C1 segment of cervical spinal cord (tissue), 14 donors: ENCODE measurements at regions not wholly inside any gene's neighbourhood (a gene's known extent, or its start where the extent isn't known, plus 50 kb on each side); places are given as distances from the start of the nearest gene placed in this dataset.

Experiments used
- DNase-seq, 14 donors: peaks; one replicate each; lab custom pipeline; 2025; lab: John Stamatoyannopoulos, UW

DNA sequence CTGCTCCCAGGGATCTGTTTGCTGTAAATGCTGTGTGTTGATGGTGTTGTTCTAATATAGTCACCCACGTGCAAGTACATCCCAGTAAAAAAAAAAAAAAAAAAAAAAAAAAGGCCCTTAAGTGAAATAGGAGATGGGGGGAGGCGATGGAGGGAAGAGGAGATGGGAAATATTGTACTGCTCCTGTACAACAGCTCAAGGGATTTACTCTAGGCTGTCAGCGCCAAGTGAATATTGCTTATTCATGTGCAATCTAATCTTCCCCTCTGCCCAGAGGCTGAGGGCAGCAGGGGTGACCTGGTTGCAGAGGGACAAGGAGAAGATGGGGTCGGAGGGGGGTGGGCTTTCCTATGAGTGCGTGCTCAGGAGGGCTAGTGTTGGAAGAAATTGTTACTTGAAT, 206.2 kb upstream of the CADM1 start:
- no peak for DNase-seq

DNA sequence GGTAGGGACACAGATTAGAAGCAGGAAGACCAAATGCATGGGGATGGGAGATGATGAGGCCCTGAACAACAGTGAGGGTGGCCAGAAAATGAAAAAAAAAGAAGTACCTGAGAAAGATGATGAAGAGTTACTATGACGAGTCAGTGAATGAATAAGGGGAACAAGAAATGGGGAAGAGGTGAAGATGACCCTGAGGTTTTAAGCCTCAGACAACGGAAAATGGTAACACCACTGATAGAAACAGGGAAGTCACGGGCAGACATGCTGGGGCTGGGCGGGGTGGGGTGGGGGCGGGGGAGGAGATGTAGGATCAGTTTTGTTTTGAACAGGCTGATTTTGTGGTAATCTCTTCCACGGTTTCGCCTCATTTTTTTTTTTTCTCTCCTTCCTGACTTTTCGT, 205.1 kb upstream of the CADM1 start:
- peak in 1 of 14 donors; percentile 28 for DNase-seq

DNA sequence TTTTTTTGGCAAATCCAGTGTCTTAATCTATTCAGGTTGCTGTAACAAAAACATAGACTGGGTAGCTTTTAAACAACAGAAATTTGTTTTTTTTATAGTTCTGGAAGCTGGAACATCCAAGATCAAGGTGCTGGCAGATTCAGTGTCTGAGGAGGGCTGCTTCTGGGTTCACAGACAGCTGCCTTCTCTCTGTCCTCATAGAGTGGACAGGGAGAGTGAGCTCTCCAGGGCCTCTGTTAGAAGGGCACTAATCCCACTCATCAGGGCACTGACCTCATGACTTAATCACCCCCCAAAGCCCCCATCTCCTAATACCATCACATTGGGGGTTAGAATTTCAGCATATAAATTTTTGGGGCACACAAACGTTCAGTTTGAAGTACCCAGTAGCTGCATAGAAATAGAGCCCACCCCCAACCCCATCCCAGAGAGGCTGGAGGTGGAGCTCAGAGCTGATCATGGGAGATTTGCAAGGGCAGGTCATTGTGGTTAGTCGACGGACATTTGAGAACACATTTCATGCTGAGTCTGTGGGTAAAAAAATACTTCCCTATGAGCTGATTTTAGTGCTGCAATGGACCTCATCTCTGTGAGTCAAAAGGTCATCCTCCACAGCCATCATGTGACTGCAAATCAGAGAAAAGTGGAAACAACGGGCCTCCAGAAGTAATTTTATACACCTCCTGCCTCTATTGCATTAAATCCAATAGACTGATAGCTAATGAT, 203.1 kb upstream of the CADM1 start:
- DNase-seq = no peak

DNA sequence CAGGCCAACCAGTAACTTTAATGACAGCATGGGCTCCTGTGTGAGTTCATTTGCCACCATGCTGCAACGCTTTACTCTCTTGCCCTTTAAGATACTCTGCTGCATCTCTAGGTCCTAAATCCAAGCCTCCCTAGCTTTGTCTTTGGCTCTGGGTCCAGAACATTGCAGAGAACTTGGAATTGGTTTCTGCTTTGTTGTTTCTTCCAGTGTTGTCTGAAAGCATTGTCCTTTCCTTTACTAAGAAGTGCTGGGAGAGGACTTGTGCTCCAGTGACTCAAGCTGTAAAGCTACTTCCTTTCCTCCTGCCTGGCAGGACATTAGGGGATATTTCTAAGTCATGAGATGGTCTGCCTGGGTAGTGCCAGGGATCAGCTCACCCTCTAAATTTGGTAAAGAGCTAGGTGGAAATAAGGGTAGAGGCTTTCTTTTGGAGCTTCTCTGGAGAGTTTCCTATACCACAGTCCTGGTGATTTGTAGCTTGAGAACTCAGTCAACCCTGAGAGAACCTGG, 202.5 kb upstream of the CADM1 start:
- DNase-seq = no peak

DNA sequence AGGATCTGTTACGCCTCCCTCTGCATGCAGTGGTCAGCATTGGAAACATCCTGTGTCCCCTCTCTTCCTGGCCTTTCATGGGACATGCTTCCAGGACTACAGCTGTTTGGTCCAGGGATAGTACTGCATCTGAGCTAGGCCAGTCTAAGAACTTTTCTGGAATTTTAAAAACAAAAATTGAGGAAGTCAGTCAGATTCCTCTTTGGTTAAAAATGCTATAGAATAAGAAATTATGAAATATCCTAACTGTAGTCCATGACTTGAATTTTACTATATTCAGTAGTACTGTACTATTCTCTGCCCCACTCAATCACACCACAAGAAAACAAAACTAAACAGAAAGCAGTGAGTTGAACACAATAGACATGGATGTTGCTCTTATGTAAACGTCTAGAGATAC, 201.0 kb upstream of the CADM1 start:
- DNase-seq = no peak

DNA sequence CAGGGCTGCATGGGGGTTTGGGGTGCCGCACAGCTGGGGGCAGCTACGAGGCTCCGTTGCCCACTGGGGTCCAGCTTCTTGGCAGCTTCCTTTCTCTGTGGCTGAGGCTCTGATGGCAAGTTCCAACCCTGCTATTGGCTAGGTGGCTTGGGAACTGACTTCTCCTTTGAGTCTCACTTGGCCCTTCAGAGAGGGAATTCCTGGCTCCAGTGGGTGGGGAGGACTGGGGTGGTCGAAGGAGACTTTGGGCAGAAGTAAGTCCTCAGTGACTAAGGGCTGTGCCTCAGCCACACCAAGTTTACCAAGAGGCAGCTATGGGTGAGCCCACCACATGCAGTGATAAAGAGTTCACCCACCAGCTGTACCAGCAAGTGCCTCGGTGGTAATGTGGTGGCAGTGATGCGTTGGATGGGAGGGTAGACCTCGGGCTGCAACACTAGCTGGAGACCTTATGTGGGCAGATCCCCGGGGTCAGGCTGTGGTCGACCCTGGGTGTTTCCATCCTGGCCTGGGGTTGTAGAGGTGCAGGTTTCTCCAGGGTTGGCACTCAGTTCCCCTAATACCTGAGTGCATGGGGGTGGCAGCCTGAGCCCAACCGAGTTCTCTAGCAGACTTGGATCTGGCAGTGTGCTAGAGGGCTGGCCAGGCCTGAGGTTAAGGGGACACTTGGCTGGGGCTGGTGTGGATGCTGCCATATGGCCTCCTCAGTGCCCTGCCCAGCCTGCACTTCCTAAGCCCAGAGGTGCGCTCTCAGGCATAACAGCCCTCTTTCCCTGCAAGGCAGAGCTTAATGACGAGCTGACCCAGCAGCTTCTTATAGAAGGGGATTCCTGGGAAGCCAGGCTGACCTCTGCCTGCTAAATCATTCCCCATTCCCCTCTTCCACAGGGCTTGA, 197.0 kb upstream of the CADM1 start:
- peak in 1 of 14 donors; percentile 85 for DNase-seq

DNA sequence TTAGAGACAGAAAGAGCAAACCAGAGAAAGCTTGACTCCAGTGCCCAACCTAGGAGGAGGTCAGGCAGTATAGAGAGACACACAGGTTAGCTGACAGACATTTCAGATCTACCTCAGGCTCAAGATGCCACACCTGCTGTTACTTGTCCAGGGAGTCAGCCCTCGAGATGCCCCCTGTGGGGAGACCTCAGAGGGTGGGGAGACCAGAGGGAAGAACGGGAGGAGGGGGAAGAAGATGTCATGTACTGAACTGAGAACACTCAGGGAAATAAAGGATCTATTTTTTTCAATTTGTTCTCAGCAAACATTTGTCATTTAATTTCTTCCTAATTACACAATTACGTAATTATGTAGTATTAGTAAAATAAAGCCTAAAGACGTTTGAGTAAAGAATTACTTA, 196.3 kb upstream of the CADM1 start:
- DNase-seq = no peak

DNA sequence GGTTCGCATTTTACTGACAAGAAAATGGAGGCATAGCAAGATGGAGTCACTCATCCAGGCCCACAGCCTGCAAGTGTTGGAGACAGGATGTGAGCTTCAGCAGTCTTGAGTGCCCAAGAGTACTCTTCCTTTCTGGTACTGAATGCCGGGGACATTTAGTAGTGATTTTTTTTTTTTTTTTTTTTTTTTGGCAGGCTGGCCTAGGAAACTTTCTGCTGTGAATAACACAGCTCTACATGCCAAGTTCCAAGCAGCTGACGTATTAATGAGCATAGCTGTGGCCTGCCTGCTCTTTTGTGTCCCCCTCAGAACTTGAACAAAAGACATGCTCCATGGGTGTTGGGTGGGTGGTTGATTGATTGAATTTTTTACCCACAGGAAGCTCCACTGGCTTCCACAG, 195.5 kb upstream of the CADM1 start:
- DNase-seq = peak in 3 of 14 donors; percentile 14 to 38 (median 33)

DNA sequence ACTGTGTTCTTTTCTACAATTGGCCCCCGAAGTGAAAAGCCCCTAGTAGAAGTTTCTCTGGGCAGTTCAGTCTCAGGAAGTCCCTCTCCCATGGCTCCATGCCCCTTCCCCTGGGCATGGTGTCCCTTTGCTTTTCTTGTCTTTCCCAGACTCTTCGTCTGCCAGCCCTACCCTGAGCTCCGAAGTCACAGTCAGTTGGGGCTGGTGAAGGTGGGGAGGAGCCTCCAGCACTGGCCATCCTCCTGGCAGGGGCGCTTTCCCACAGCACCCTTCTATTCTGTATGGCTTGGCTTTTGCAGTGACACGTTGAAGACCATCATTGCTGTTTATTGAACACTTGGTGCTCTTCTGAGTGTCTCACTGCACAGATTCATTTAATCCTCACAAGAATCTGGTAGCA, 195.1 kb upstream of the CADM1 start:
- DNase-seq = no peak

DNA sequence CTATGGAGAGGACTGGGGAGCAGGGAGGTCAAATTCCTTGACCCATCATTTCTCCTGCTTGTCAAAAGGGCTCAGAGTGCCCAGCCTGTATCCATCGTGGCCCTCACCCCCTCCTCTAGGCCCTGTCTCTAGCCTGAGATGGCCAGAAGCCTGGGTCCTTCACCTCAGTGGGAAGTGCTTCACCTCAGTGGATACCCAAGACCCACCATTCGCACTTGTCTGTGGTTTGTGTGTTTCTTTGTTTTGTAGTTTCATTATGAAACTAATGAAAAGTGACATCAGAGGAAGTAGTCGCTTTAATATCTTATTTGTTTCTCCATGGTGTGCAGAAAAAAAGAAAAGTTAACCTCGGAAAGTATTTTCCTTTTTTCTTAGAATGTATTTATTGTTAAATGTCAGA, 194.0 kb upstream of the CADM1 start:
- DNase-seq = no peak

DNA sequence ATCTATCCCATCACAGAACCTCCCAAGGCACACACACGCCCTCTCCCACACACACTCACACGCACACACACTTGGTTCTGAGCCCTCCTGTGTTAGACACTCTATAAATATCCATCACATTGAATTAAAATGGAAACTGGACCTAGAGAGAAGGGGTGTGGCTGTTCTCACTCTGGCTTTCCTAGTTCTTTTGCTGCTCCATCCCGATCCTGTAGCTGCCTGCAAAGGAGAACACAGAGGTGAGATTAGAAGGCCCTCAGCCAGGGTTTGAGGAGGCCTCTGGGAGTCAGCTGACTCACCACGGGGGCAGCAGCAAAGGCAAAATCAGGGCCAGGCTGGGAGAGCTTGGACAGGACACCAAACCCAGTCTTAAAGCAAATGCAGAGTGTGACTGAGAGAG, 192.3 kb upstream of the CADM1 start:
- DNase-seq = peak in 1 of 14 donors; percentile 19

DNA sequence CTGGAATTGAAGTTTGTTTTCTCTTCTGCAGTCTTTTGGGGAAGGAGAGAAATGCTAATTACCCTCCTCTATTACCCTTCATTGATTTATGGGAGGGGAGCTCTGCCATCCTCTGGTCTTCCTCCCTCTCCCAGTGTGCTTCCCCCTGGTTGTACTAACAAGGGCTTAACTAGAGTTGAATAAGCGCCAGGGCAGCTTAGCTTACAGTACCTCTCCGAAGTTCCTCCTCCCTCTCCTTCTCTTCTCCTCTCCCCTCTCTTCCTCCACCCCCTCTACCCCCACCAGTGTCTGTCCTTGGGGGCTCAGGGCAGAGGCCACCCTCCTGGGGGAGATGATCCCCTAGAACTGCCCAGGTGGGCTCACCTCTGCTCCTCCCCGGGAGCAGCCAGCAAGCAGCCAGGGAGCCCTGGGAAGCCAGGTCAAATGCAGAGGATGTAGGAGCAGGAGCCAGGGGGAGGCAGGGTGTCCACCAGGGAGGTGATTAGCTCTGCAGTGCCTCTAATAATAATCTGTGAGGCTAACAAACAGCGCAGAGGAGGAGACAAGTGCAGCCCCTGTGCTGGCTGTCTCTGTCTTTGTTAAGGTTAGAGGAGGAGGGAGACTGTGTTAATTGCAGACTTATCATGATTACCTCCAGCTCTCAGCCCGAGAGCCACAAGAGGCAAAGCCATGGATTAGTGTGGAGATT, 191.6 kb upstream of the CADM1 start:
- DNase-seq = no peak

DNA sequence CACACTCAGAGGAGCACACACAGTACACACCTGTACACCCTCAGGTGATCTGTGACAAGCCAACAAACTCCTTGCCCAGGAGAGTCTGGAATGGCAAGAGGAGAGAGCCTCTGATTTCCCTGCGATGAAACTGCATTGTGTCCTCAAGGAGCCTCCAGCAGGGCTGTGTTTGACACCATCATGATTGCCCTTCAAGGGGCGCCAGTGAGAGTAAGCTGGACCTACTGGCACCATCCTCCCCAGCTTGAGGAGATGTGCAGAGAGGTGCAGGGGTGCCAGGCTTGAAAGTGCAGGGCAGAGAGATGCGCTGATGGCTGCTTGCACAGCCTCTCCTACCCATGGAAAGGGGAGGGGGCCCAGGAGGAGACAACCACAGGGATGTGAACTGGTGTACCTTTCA, 188.8 kb upstream of the CADM1 start:
- DNase-seq = no peak

DNA sequence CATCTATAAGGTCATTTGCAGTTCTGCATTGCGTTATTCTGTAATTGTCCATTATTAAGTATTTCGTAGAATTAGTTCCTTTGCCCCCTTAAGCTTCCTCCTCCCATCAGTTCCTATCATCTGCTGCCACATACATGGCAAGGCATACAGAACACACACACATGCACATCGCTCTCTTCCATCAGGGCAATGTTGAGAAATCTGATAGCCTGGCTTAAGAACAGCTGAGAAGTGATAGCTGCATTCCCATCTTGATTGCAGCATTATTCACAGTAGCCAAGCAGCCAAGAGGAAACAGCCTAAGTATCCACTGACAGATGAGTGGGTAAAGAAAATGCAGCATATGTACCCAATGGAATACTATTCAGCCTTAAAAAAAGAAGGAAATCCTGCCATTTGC, 186.8 kb upstream of the CADM1 start:
- no peak for DNase-seq

DNA sequence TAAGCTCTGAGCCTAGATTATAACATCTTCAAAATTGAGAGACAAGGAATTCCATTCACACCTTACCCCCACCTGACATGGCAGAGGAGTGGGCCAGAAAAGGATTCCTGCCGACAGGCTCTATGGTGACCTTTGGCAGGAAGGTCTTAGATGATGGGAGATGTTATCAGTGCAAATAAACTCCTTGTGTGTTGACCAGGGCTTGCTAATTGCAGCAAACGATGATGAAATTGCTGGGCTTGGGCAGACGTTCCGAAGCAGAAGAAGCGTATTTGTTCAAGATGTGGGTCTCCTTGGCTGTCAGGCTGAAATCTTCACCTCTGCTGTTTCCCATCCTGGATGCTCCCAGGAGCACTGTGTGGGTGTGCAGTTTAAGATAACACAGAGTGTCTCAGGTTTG, 183.7 kb upstream of the CADM1 start:
- no peak for DNase-seq

DNA sequence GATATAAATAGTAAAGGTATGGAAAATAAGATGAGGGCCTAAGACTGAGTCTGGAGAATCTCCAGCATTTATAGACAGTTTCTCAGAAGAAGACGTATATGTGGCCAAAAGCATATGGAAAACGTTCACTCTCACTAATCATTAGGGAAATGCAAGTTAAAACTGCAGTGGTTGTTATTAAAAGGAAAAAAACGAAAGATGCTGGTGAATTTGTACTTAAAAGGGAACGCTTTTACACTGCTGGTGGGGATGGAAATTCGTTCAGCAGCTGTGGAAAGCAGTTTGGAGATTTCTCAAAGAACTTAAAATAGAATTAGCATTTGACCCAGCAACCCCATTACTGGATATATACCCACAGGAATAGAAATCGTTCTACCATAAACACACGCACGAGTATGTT, 180.5 kb upstream of the CADM1 start:
- no peak for DNase-seq

DNA sequence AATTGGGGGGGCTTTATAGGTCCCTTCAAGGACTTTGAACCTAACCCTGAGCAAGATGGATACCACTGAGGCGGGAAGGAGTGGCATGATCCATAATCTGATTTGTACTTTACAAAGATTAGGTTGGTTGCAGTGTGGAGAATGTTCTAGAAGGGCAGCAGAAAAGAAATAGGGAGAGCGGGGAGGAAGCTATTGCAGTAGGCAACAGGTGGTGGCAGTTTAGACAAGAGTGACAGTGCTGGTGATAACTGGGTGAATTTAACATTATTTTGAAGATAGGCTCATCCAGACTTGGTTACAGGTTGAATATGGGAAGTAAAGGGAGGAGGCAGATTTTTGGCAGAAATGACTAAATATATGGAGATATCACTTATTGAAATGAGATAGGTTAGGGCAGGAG, 179.9 kb upstream of the CADM1 start:
- no peak for DNase-seq

DNA sequence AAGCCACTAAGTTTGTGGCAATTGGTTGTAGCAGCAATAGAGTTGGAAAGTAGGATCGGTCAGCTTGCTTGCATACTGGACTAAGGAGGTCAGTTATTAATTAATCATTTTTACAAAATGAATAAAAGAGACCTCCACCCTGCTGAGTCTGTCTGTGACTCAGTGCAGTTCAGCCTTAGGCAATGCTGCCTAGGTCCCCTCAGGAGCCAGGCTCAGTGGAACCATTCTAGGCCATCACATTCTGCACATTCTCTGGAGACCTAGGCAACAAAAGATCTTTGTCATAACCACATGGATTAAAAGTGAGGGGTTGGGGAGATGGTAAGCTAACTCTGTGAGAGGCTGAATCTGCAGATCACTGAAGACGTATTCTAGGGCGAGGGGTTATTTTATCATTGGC, 178.7 kb upstream of the CADM1 start:
- DNase-seq = no peak

DNA sequence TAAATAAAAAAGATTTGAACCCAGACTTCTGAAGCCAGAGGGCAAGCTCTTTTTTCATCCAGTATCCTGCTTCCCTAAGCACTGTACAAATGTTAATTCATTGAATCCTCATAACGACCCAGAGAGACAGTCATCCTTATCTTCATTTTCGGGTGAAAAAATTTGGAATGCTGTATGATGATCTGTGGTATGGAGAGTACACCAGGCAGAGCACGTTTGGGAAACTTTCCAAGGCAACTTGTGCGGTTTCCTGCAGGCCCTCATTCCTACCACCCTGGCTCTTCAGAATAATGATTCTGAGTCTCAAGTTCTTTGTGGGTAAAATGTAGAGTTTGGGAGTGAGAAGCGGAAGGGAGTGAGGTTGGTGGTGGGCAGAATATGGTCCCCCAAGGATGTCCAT, 177.9 kb upstream of the CADM1 start:
- DNase-seq = no peak

DNA sequence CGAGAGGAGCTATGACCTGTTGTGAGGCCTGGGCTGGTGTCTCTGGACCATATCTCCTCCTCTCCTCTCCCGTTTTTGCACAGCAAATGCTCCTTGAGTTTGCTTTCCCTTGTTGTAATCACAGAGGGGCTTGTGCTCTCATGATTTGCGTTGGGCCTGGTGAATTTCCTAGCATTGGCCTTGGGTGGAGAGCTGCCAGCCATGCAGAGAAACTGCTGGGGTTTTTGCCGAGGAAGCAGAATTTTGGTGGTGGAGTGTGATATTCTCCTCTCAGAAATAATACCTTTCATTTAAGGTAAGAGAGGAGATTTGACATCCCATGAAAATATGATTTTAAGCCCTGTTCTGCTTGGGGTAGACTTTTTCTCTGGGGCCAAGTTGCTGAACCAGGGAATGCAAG, 175.7 kb upstream of the CADM1 start:
- DNase-seq = peak in 1 of 14 donors; percentile 30

DNA sequence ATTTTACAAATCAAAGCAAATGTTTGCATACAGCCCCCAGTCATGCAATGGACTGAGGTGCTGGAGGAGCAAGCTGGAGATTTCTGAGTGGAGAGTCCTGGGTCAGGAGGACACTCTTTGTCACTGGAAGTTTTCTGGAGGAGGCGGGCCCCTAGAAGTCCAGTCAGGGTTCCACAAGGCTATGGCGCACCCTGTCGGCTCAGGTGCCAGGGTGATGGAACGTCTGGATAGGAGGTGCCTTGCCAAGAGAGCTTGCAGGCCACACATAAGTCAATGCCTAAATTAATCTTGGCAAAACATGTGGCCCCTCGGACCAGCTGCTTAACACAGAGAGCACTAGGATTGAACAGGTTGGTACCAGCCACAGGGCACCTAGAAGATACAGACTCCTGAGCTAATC, 174.7 kb upstream of the CADM1 start:
- DNase-seq = peak in 1 of 14 donors; percentile 47

DNA sequence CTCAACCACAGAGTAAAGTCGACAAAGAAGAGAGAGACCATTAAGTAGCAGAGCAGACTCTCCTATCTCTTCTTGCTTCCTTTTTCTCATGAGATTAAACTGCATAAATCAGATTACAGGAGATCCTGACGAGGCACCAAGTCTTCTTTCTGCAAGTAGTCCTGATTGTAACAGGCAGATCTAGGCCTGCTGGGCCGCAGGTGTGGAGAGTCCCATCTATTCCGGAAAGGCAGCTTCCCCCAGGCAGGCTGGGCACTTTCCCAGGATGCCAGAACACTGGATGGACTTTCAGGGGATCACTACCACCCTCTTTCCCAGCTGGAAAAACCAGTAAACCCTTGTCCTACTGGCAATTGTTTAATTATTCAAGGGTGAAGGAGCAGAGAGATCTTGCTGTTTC, 173.0 kb upstream of the CADM1 start:
- peak in 1 of 14 donors; percentile 87 for DNase-seq
